ENCODE measurements at regions not wholly inside any gene's neighbourhood (a gene's known extent, or its start where the extent isn't known, plus 50 kb on each side); places are given as distances from the start of the nearest gene placed in this dataset.

DNA sequence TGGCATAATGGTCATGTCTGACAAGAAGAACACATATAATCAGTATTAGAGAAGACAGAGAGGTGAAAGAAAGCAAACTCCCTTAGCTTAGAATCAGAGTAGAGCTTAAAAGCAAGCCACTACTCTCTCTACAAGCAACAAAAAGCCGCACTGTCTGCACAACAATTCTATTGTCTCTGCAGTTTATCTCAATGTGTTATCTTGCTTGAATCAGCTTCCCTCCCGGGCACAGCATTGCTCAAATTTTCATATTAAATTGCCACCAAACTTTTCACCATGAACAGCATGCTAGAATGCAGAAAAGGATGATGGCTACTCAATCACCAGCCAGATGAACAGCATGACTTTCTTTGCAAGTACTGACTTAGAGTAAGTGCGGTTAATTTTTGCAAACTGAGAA is 356.0 kb upstream of the KYNU start:
- TF ChIP-seq, protein P1, sequence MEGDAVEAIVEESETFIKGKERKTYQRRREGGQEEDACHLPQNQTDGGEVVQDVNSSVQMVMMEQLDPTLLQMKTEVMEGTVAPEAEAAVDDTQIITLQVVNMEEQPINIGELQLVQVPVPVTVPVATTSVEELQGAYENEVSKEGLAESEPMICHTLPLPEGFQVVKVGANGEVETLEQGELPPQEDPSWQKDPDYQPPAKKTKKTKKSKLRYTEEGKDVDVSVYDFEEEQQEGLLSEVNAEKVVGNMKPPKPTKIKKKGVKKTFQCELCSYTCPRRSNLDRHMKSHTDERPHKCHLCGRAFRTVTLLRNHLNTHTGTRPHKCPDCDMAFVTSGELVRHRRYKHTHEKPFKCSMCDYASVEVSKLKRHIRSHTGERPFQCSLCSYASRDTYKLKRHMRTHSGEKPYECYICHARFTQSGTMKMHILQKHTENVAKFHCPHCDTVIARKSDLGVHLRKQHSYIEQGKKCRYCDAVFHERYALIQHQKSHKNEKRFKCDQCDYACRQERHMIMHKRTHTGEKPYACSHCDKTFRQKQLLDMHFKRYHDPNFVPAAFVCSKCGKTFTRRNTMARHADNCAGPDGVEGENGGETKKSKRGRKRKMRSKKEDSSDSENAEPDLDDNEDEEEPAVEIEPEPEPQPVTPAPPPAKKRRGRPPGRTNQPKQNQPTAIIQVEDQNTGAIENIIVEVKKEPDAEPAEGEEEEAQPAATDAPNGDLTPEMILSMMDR (IDR thresholded peaks at IDR 0.05; ENCODE audit: extremely low read depth, low read depth, low read length): no peak
- Histone ChIP-seq H3K4me2 (ENCODE audit: insufficient read depth, low read length) (no peak overlapping the region), H3K79me2 (ENCODE audit: insufficient read depth, low read length) (no peaks in the 10 kb centered on the region), H3K27ac (ENCODE audit: low read depth, low read length) (no peak overlapping the region), H2AFZ (ENCODE audit: low read length) (no peak overlapping the region), H3K9me3 (ENCODE audit: low read depth, low read length) (no peaks in the 10 kb centered on the region), H3K36me3 (ENCODE audit: insufficient read depth, low read length) (no peaks in the 10 kb centered on the region), H3K4me1 (ENCODE audit: insufficient read depth, low read length) (no peaks in the 10 kb centered on the region), H3K4me3 (ENCODE audit: insufficient read depth, low read length) (no peak overlapping the region), H3K27me3 (ENCODE audit: insufficient read depth, low read length) (no peaks in the 10 kb centered on the region), H4K20me1 (ENCODE audit: insufficient read depth, low read length) (no peaks in the 10 kb centered on the region)
- no peak for DNase-seq (ENCODE audit: insufficient read length, low spot score, missing footprints)

DNA sequence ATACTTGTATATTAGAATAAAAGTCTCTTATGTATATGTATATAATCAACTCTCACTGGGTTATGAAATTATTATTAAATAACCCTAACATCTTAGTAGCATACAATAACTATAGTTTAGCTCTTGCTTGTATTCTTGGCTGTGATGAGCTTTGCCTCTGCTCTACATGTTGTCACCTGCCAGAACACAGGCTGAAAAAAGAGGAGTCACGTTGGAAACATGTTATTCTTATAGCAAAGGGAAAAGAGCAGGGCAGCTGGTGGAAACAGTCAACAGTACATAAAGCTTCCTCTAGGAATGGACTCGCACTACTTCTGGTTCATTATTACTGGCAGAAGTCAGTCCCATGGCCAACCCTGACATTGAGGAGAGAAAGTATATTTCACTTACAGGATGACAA is 362.0 kb upstream of the KYNU start:
- no peak for DNase-seq (ENCODE audit: insufficient read length, low spot score, missing footprints)
- Histone ChIP-seq H4K20me1 (ENCODE audit: insufficient read depth, low read length) (no peaks in the 10 kb centered on the region), H3K4me1 (ENCODE audit: insufficient read depth, low read length) (no peaks in the 10 kb centered on the region), H2AFZ (ENCODE audit: low read length) (no peak overlapping the region), H3K27ac (ENCODE audit: low read depth, low read length) (no peak overlapping the region), H3K4me2 (ENCODE audit: insufficient read depth, low read length) (no peak overlapping the region), H3K79me2 (ENCODE audit: insufficient read depth, low read length) (no peaks in the 10 kb centered on the region), H3K36me3 (ENCODE audit: insufficient read depth, low read length) (no peaks in the 10 kb centered on the region), H3K4me3 (ENCODE audit: insufficient read depth, low read length) (no peak overlapping the region), H3K27me3 (ENCODE audit: insufficient read depth, low read length) (no peaks in the 10 kb centered on the region), H3K9me3 (ENCODE audit: low read depth, low read length) (no peaks in the 10 kb centered on the region)
- TF ChIP-seq, protein P1 (IDR thresholded peaks at IDR 0.05; ENCODE audit: extremely low read depth, low read depth, low read length): no peak

DNA sequence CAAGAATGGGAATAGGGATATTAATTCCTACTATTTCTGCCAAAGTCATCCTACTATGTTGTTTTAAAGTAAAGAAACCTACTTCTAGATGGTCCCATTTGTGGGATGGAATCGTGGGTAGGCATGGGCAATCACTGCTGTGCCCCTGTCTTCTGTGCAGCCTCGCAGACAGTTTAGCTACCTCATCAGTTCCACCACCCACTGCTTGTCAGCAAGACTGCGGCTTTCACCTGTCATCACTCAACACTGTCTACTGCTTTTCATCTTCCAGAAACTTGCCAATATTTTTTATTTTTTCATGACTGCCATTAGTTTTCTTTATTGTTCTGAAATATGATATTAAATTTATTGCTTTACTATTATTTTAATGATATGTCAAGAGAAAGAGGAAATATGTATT is 368.1 kb upstream of the KYNU start:
- TF ChIP-seq, protein P1 (IDR thresholded peaks at IDR 0.05; ENCODE audit: extremely low read depth, low read depth, low read length): no peak
- Histone ChIP-seq H3K36me3 (ENCODE audit: insufficient read depth, low read length) (no peaks in the 10 kb centered on the region), H3K4me2 (ENCODE audit: insufficient read depth, low read length) (no peak overlapping the region), H3K4me1 (ENCODE audit: insufficient read depth, low read length) (no peaks in the 10 kb centered on the region), H3K9me3 (ENCODE audit: low read depth, low read length) (no peaks in the 10 kb centered on the region), H3K27ac (ENCODE audit: low read depth, low read length) (no peak overlapping the region), H4K20me1 (ENCODE audit: insufficient read depth, low read length) (no peaks in the 10 kb centered on the region), H3K79me2 (ENCODE audit: insufficient read depth, low read length) (no peaks in the 10 kb centered on the region), H3K4me3 (ENCODE audit: insufficient read depth, low read length) (no peak overlapping the region), H2AFZ (ENCODE audit: low read length) (no peak overlapping the region), H3K27me3 (ENCODE audit: insufficient read depth, low read length) (no peaks in the 10 kb centered on the region)
- DNase-seq (ENCODE audit: insufficient read length, low spot score, missing footprints): no peak

DNA sequence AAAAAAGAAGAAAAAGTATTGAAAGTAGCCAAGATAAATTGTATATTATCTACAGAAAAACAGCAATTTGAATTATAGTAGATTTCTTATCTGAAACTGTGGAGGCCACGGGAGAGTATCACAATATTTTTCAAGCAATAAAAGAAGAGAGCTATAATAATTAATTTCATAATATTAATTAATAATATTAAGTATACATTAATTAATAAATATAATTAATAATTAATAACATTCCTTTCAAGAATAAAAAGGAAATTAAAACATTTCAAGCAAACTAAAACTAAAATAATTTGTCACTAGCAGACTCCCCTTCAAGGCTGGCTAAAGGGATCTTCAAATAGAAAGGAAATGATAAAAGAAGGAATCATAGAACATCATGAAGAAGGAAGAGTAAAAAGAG is 372.7 kb upstream of the KYNU start:
- H3K27me3 ChIP-seq (ENCODE audit: insufficient read depth, low read length): no peaks in the 10 kb centered on the region
- no peaks in the 10 kb centered on the region for H3K4me1 ChIP-seq (ENCODE audit: insufficient read depth, low read length)
- DNase-seq (ENCODE audit: insufficient read length, low spot score, missing footprints): no peak
- TF ChIP-seq, protein P1 (IDR thresholded peaks at IDR 0.05; ENCODE audit: extremely low read depth, low read depth, low read length): no peak
- no peak overlapping the region for H3K4me3 ChIP-seq (ENCODE audit: insufficient read depth, low read length)
- no peak overlapping the region for H3K4me2 ChIP-seq (ENCODE audit: insufficient read depth, low read length)
- no peaks in the 10 kb centered on the region for H3K36me3 ChIP-seq (ENCODE audit: insufficient read depth, low read length)
- H3K79me2 ChIP-seq (ENCODE audit: insufficient read depth, low read length): no peaks in the 10 kb centered on the region
- peaks cover 2% of the 10 kb centered on the region for H3K9me3 ChIP-seq (ENCODE audit: low read depth, low read length)
- H4K20me1 ChIP-seq (ENCODE audit: insufficient read depth, low read length): no peaks in the 10 kb centered on the region
- H2AFZ ChIP-seq (ENCODE audit: low read length): no peak overlapping the region
- H3K27ac ChIP-seq (ENCODE audit: low read depth, low read length): no peak overlapping the region

Measured in osteoblast (primary cell).